HepG2 (cell line): ENCODE measurements at regions not wholly inside any gene's neighbourhood (a gene's known extent, or its start where the extent isn't known, plus 50 kb on each side); places are given as distances from the start of the nearest gene placed in this dataset.
A peak's percentile ranks its signal among the peaks of the same experiment; 100 is the strongest.

Experiments used
- ATAC-seq: fragments of 200-7000 bp; cut with Tn5 transposase; 3 replicates; pipeline ENCODE4 v1.9.1; 2020; ENCODE audit warnings: mild to moderate bottlenecking, moderate library complexity
- BruUV-seq: library from RNA; stranded (reverse); fragments of 400-500 nt; replicated peaks from 2 replicates; lab custom pipeline; 2021; lab: Mats Ljungman, UMichigan
- CTCF ChIA-PET: fragments of 300-600 bp; formaldehyde crosslinking; extraction: SDS; loops from one replicate; lab custom pipeline; 2021; ENCODE audit warnings: low total read pairs, inconsistent platforms, low intra/inter-chr PET ratio; lab: Yijun Ruan, JAX
- POLR2A ChIA-PET: fragments of 350-600 bp; sonication (Branson Sonifier 250); formaldehyde crosslinking; loops from one replicate; lab custom pipeline; 2020; ENCODE audit warnings: antibody characterized with exemption, inconsistent platforms; lab: Yijun Ruan, JAX
- DNase-seq: peaks from one replicate; pipeline ENCODE4 v3.0.0-alpha.2; 2015; ENCODE audit warnings: low spot score
- FAIRE-seq: peaks from 3 replicates; lab custom pipeline; 2011; peaks lifted over from hg19 to GRCh38; lab: Jason Lieb, UNC
- H2AFZ ChIP-seq: one replicate; pipeline ENCODE4 v1.6.1; 2011; ENCODE audit warnings: low read length, inconsistent platforms
- H3K27ac ChIP-seq: fragments of 300-600 bp; 3 replicates; pipeline ENCODE4 v1.8.0; 2011; ENCODE audit warnings: mixed run types, mild to moderate bottlenecking, mixed read lengths, low read length, inconsistent platforms; ENCODE audit not compliant: insufficient read depth; ENCODE audit errors: extremely low read length
- H3K27me3 ChIP-seq, 2 experiments: fragments of 200-600 bp in 1 of 2; 2 replicates in 1 of 2; 3 replicates in 1 of 2; pipeline versions ENCODE4 v1.6.0 to v1.8.0; 2011; ENCODE audit warnings: low read length in 2 of 2, mild to moderate bottlenecking in 2 of 2, moderate library complexity in 2 of 2, inconsistent platforms in 1 of 2; ENCODE audit not compliant: insufficient read depth in 2 of 2, control insufficient read depth in 1 of 2
- H3K36me3 ChIP-seq, 2 experiments: fragments of 200-600 bp in 1 of 2; replicated peaks in 1 of 2; 2 replicates in 1 of 2; 3 replicates in 1 of 2; pipeline versions ENCODE4 v1.5.1 to v1.8.0; 2011; ENCODE audit warnings: low read length in 2 of 2, inconsistent platforms in 1 of 2; ENCODE audit not compliant: insufficient read depth in 2 of 2, control insufficient read depth in 1 of 2
- H3K4me1 ChIP-seq: 2 replicates; pipeline ENCODE4 v1.5.1; 2012; ENCODE audit warnings: low read length, inconsistent platforms; ENCODE audit not compliant: insufficient read depth
- H3K4me2 ChIP-seq: 2 replicates; pipeline ENCODE4 v1.6.0; 2011; ENCODE audit warnings: low read depth, low read length, inconsistent platforms
- H3K4me3 ChIP-seq, 3 experiments: fragments of 200-600 bp in 1 of 3; sonication (generic), shearing (Covaris generic) in 1 of 3; replicated peaks in 1 of 3; 2 replicates each; pipeline ENCODE4 v1.5.1; 2011 to 2016; ENCODE audit warnings: low read length in 3 of 3, inconsistent platforms in 2 of 3, low read depth in 2 of 3, mild to moderate bottlenecking in 2 of 3, control low read depth in 1 of 3, mixed read lengths in 1 of 3; ENCODE audit not compliant: insufficient read depth in 1 of 3
- H3K79me2 ChIP-seq: one replicate; pipeline ENCODE4 v1.6.1; 2011; ENCODE audit warnings: low read length, inconsistent platforms; ENCODE audit not compliant: insufficient read depth
- H3K9ac ChIP-seq: 2 replicates; pipeline ENCODE4 v1.6.0; 2011; ENCODE audit warnings: mild to moderate bottlenecking, low read depth, low read length, inconsistent platforms; ENCODE audit not compliant: insufficient read depth
- H3K9me3 ChIP-seq: 2 replicates; pipeline ENCODE4 v1.5.1; 2012; ENCODE audit warnings: mild to moderate bottlenecking, low read length
- H4K20me1 ChIP-seq: 2 replicates; pipeline ENCODE4 v1.6.0; 2011; ENCODE audit warnings: inconsistent platforms, mild to moderate bottlenecking, low read length, moderate library complexity; ENCODE audit not compliant: insufficient read depth
- CTCF ChIP-seq: sonication (generic); formaldehyde crosslinking; IDR thresholded peaks from 2 replicates; pipeline ENCODE4 v1.5.0; 2020; ENCODE audit warnings: mild to moderate bottlenecking, missing genetic modification reagents, moderate library complexity
- MAFK ChIP-seq, 2 experiments: IDR thresholded peaks in 1 of 2; conservative IDR thresholded peaks in 1 of 2; 2 replicates each; pipeline ENCODE4 v1.6.1; 2011; ENCODE audit warnings: improper control_type of control experiment in 2 of 2, low read length in 2 of 2
- RBFOX2 ChIP-seq: fragments of 200-400 bp; formaldehyde crosslinking; IDR thresholded peaks from 2 replicates; pipeline ENCODE4 v1.6.1; 2017; ENCODE audit warnings: low read depth, mild to moderate bottlenecking, low read length
- SMC3 ChIP-seq: IDR thresholded peaks from 2 replicates; pipeline ENCODE4 v1.6.1; 2011; ENCODE audit warnings: low read length, improper control_type of control experiment
- STAG1 ChIP-seq: sonication (generic); formaldehyde crosslinking; IDR thresholded peaks from 2 replicates; pipeline ENCODE4 v1.4.0; 2020; ENCODE audit warnings: missing genetic modification reagents
- ZNF768 ChIP-seq: sonication (generic); formaldehyde crosslinking; IDR thresholded peaks from 2 replicates; pipeline ENCODE4 v1.4.0; 2020; ENCODE audit warnings: missing genetic modification reagents
- WGBS: methylation state at CpG from one replicate; pipeline ENCODE4 v1.1.6; 2017; ENCODE audit warnings: low lambda C conversion rate; 5-methylcytosine and 5-hydroxymethylcytosine counted together
- in situ Hi-C: cut with HindIII; loops from 2 replicates; pipeline ENCODE4 v1.10.0; 2017; ENCODE audit warnings: low pct_unique_long_range_greater_than_20kb; ENCODE audit not compliant: extremely low pct_ligation_motif_present
- intact Hi-C: fragments of 100-400 bp; cut with micrococcal nuclease; formaldehyde crosslinking; loops from one replicate; pipeline ENCODE4 v1.10.0; 2022; ENCODE audit not compliant: unreplicated experiment

GRCh38 chr6:92124200-92124651 lies 1295.1 kb downstream of the EPHA7 start:
- ChIA-PET POLR2A (no interaction called here), CTCF (no interaction called here)
- no peaks in the 10 kb centered on the region for H3K36me3 ChIP-seq
- FAIRE-seq = no peak
- WGBS = 51% methylated on average over 7 of the region's 7 CpGs
- no peak overlapping the region for H3K4me2 ChIP-seq
- no peak overlapping the region for H3K9ac ChIP-seq
- TF ChIP-seq ZNF768 (CRISPR knock-in tag) (no peak), MAFK (conservative IDR thresholded peaks at IDR 0.05 in 1 of 2, IDR thresholded peaks at IDR 0.05 in 1 of 2; ENCODE audit: low read length in 2 of 2) (peak in 1 of 2 experiments; percentile 9; a peak in 1 of 4 replicates)
- intact Hi-C loops (loop anchor here (5.0 kb wide), 1 partner anchor 653 kb away; no protein-coding TSS in a partner anchor), in situ Hi-C loops (loop anchor here (10.0 kb wide), 1 partner anchor 521 kb away; no protein-coding TSS in a partner anchor)
- DNase-seq = no peak
- H4K20me1 ChIP-seq = no peaks in the 10 kb centered on the region
- H3K27me3 ChIP-seq = no peaks in the 10 kb centered on the region
- BruUV-seq = no TSS peak
- no peak overlapping the region for H3K4me3 ChIP-seq
- no peaks in the 10 kb centered on the region for H3K79me2 ChIP-seq
- ATAC-seq = no peak
- H2AFZ ChIP-seq = no peak overlapping the region
- no peaks in the 10 kb centered on the region for H3K9me3 ChIP-seq
- H3K27ac ChIP-seq = no peak overlapping the region
- no peaks in the 10 kb centered on the region for H3K4me1 ChIP-seq

GRCh38 chr6:92122746-92123145 lies 1296.6 kb downstream of the EPHA7 start:
- WGBS = 4% methylated on average over 3 of the region's 3 CpGs
- TF ChIP-seq SMC3 (peak; percentile 31; the same call in 1 of the 2 replicates), CTCF (CRISPR knock-in tag) (peak; percentile 41), STAG1 (peak; percentile 55), RBFOX2 (no peak)
- no peaks in the 10 kb centered on the region for H3K27me3 ChIP-seq
- H3K36me3 ChIP-seq = no peaks in the 10 kb centered on the region
- H3K27ac ChIP-seq = no peak overlapping the region
- ChIA-PET CTCF (interaction anchor here (2.0 kb wide), 1 partner anchor 522 kb away, joined by 10 read pairs; no protein-coding TSS in a partner anchor), POLR2A (no interaction called here)
- no peaks in the 10 kb centered on the region for H3K9me3 ChIP-seq
- no TSS peak for BruUV-seq
- no peaks in the 10 kb centered on the region for H3K4me1 ChIP-seq
- intact Hi-C loops = loop anchor here (1.0 to 5.0 kb wide), 2 partner anchors 522 to 655 kb away; no protein-coding TSS in a partner anchor
- in situ Hi-C loops = loop anchor here (10.0 kb wide), 1 partner anchor 522 kb away; no protein-coding TSS in a partner anchor
- peak; percentile 11 for DNase-seq
- no peak overlapping the region for H3K9ac ChIP-seq
- H3K79me2 ChIP-seq = no peaks in the 10 kb centered on the region
- H4K20me1 ChIP-seq = no peaks in the 10 kb centered on the region
- H3K4me3 ChIP-seq = no peak overlapping the region
- no peak for FAIRE-seq
- peak; percentile 63; the same call in 2 of the 3 replicates for ATAC-seq
- no peak overlapping the region for H3K4me2 ChIP-seq
- H2AFZ ChIP-seq = no peak overlapping the region
